Coronary artery (tissue), 2 donors: ENCODE measurements at regions not wholly inside any gene's neighbourhood (a gene's known extent, or its start where the extent isn't known, plus 50 kb on each side); places are given as distances from the start of the nearest gene placed in this dataset.
"Not testable (repeated sequence)": the region's sequence is repeated elsewhere in the genome, so short reads cannot be mapped to it uniquely, and the experiment has no call there.

Experiments used
- DNase-seq: peaks from one replicate; pipeline ENCODE4 v3.0.0-alpha.2; 2017; ENCODE audit warnings: low spot score
- H3K27ac ChIP-seq, 2 donors: fragments of 200-600 bp; sonication (generic); one replicate each; pipeline ENCODE4 v1.5.1; 2016 to 2019
- H3K4me3 ChIP-seq: fragments of 200-600 bp; sonication (generic); 2 replicates; pipeline ENCODE4 v1.5.1; 2016; ENCODE audit warnings: mild to moderate bottlenecking, moderate library complexity
- CTCF ChIP-seq: fragments of 200-600 bp; sonication (generic); IDR thresholded peaks from one replicate; pipeline ENCODE4 v1.5.1; 2019; ENCODE audit warnings: antibody characterized with exemption

- no peak overlapping the region for H3K4me3 ChIP-seq
- no peak for DNase-seq
- H3K27ac ChIP-seq = no peak overlapping the region
- no peak for TF ChIP-seq CTCF
These were observed 141.6 kb upstream of the ARHGEF26 start for GRCh38 chr3:153979418-153980251.

GRCh38 chr3:153980252-153980590, 141.0 kb upstream of the ARHGEF26 start:
- no peak overlapping the region for H3K27ac ChIP-seq
- no peak for TF ChIP-seq CTCF
- no peak overlapping the region for H3K4me3 ChIP-seq
- DNase-seq = no peak

GRCh38 chr3:153997364-153997763, 123.8 kb upstream of the ARHGEF26 start:
- not testable (repeated sequence) for H3K27ac ChIP-seq, DNase-seq, H3K4me3 ChIP-seq

- H3K27ac ChIP-seq = no peak overlapping the region
- no peak for TF ChIP-seq CTCF
- H3K4me3 ChIP-seq = no peak overlapping the region
- no peak for DNase-seq
These were observed 117.5 kb upstream of the ARHGEF26 start for GRCh38 chr3:154003649-154004048.

- no peak for DNase-seq
These were observed 110.2 kb upstream of the ARHGEF26 start for GRCh38 chr3:154011036-154011435.

GRCh38 chr3:154013736-154014135, 107.5 kb upstream of the ARHGEF26 start:
- TF ChIP-seq CTCF = no peak
- no peak for DNase-seq
- Histone ChIP-seq H3K4me3 (no peak overlapping the region), H3K27ac (no peak overlapping the region)

More at GRCh38 chr3:154011036-154011435, 110.2 kb upstream of the ARHGEF26 start:
- TF ChIP-seq CTCF = no peak
- H3K4me3 ChIP-seq = no peak overlapping the region
- H3K27ac ChIP-seq = no peak overlapping the region

GRCh38 chr3:154015307-154015706, 105.9 kb upstream of the ARHGEF26 start:
- no peak for TF ChIP-seq CTCF
- DNase-seq = no peak
- H3K4me3 ChIP-seq = no peak overlapping the region
- no peak overlapping the region for H3K27ac ChIP-seq
